GM12878 (cell line): ENCODE measurements at regions not wholly inside any gene's neighbourhood (a gene's known extent, or its start where the extent isn't known, plus 50 kb on each side); places are given as distances from the start of the nearest gene placed in this dataset.
A peak's percentile ranks its signal among the peaks of the same experiment; 100 is the strongest.

Source experiments
- ATF3 ChIP-seq: IDR thresholded peaks from 2 replicates; pipeline ENCODE4 v1.6.1; 2011; ENCODE audit warnings: low read depth, mild to moderate bottlenecking, low read length, moderate library complexity, borderline replicate concordance; ENCODE audit errors: extremely low read depth
- CBX5 ChIP-seq: sonication (generic); IDR thresholded peaks from 2 replicates; pipeline ENCODE4 v1.6.1; 2016; ENCODE audit warnings: low read depth, moderate library complexity, mild to moderate bottlenecking, inconsistent platforms
- CTCF ChIP-seq, 3 experiments: IDR thresholded peaks in 2 of 3; conservative IDR thresholded peaks in 1 of 3; 2 replicates each; pipeline ENCODE4 v1.5.1; 2011; ENCODE audit warnings: low read depth in 3 of 3, low read length in 3 of 3, mild to moderate bottlenecking in 3 of 3, control low read depth in 2 of 3, moderate library complexity in 2 of 3, inconsistent platforms in 1 of 3, mixed read lengths in 1 of 3; ENCODE audit not compliant: control insufficient read depth in 2 of 3, insufficient read depth in 1 of 3; ENCODE audit errors: extremely low read depth in 1 of 3
- FOXM1 ChIP-seq: IDR thresholded peaks from 2 replicates; pipeline ENCODE4 v1.6.1; 2012; ENCODE audit warnings: low read depth, mild to moderate bottlenecking, inconsistent platforms, low read length, moderate library complexity
- IRF3 ChIP-seq: fragments of 450-650 bp; IDR thresholded peaks from 2 replicates; pipeline ENCODE4 v1.6.1; 2014; ENCODE audit warnings: mild to moderate bottlenecking
- POLR2A ChIP-seq: IDR thresholded peaks from 2 replicates; pipeline ENCODE4 v1.6.1; 2011; ENCODE audit warnings: low read depth, mild to moderate bottlenecking, low read length
- POLR2AphosphoS2 ChIP-seq: IDR thresholded peaks from 2 replicates; pipeline ENCODE4 v1.6.1; 2011; ENCODE audit warnings: low read depth, mild to moderate bottlenecking, low read length, improper control_type of control experiment, moderate library complexity
- POLR2AphosphoS5 ChIP-seq: IDR thresholded peaks from 2 replicates; pipeline ENCODE4 v1.6.1; 2011; ENCODE audit warnings: mild to moderate bottlenecking, low read length, inconsistent platforms
- RAD21 ChIP-seq: IDR thresholded peaks from 2 replicates; pipeline ENCODE4 v1.6.1; 2011; ENCODE audit warnings: mild to moderate bottlenecking, low read depth, low read length, moderate library complexity; ENCODE audit not compliant: insufficient read depth
- SUZ12 ChIP-seq: fragments of 200-600 bp; sonication (generic); IDR thresholded peaks from one replicate; pipeline ENCODE4 v1.6.1; 2018; ENCODE audit warnings: antibody characterized with exemption, mild to moderate bottlenecking; ENCODE audit not compliant: unreplicated experiment
- WRNIP1 ChIP-seq: IDR thresholded peaks from 2 replicates; pipeline ENCODE4 v1.6.1; 2011; ENCODE audit warnings: low read depth, low read length, improper control_type of control experiment, borderline replicate concordance

- no peak for TF ChIP-seq IRF3
- TF ChIP-seq ATF3, result no peak
- no peak for TF ChIP-seq POLR2A
- no peak for TF ChIP-seq CTCF (IDR thresholded peaks at IDR 0.05 in 2 of 3, conservative IDR thresholded peaks at IDR 0.05 in 1 of 3; ENCODE audit: control insufficient read depth in 2 of 3, extremely low read depth in 1 of 3, insufficient read depth in 1 of 3, low read depth in 3 of 3, low read length in 3 of 3)
- TF ChIP-seq FOXM1, result no peak
- TF ChIP-seq SUZ12, result no peak
- TF ChIP-seq POLR2AphosphoS2, result no peak
- TF ChIP-seq CBX5, result no peak
- TF ChIP-seq RAD21, result 0 out of 2 replicates have a peak, but pooled peaks have one; percentile 6
- no peak for TF ChIP-seq WRNIP1
- TF ChIP-seq POLR2AphosphoS5, result no peak
Observed at GRCh38 chr12:73656375-73656774, 881.3 kb upstream of the ATXN7L3B start.
